ENCODE measurements at regions not wholly inside any gene's neighbourhood (a gene's known extent, or its start where the extent isn't known, plus 50 kb on each side); places are given as distances from the start of the nearest gene placed in this dataset.

DNA sequence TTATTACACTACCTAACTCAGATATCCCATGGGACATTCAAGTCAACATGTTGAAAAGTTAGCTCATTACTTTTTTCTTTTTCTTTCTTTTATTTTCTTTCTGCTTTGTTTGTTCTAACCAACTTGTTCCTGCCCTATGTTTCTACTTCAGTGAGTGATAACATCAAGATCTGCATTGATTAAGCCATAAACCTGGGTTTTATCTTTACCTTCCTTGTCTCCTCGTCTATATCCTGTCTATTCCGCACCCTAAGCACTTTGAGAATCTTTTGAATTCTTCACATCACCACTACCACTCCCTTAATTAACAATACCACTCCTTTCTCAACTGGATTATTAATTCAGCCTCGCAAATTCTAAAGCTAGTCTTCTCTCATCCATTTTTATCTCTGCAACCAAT is 81.9 kb upstream of the AVPR1A start:
- TF ChIP-seq CTCF (IDR thresholded peaks at IDR 0.05) = no peak
- Histone ChIP-seq H3K4me3 (replicated peaks in 1 of 3; ENCODE audit: low read depth in 2 of 3, low read length in 3 of 3) (no peak overlapping the region), H2AFZ (ENCODE audit: insufficient read depth, low read depth, low read length, poor library complexity, severe bottlenecking) (no peak overlapping the region), H3K27me3 (ENCODE audit: control insufficient read depth in 2 of 2, insufficient read depth in 2 of 2, low read length in 2 of 2) (no peaks in the 10 kb centered on the region), H3K79me2 (ENCODE audit: insufficient read depth, low read length) (no peaks in the 10 kb centered on the region), H3K27ac (ENCODE audit: low read depth in 1 of 2, low read length in 2 of 2) (no peak overlapping the region), H3K9ac (ENCODE audit: insufficient read depth, low read length, poor library complexity, severe bottlenecking) (no peak overlapping the region), H3K4me1 (ENCODE audit: control insufficient read depth in 1 of 2, insufficient read depth in 2 of 2, low read length in 2 of 2) (no peaks in the 10 kb centered on the region), H4K20me1 (ENCODE audit: insufficient read depth, low read length) (no peaks in the 10 kb centered on the region), H3K9me3 (replicated peaks in 1 of 2; ENCODE audit: control insufficient read depth in 1 of 2, insufficient read depth in 1 of 2, low read length in 2 of 2) (no peaks in the 10 kb centered on the region), H3K4me2 (replicated peaks; ENCODE audit: extremely low read depth, low read length, poor library complexity, severe bottlenecking) (no peak overlapping the region), H3K36me3 (replicated peaks in 1 of 2; ENCODE audit: control insufficient read depth in 1 of 2, insufficient read depth in 2 of 2, low read length in 2 of 2) (no peaks in the 10 kb centered on the region)
- H3K4me3 Mint-ChIP-seq = no peak overlapping the region
- 100% methylated on average over 1 of the region's 3 CpGs for WGBS (ENCODE audit: insufficient coverage)
- no peak overlapping the region for H3K27ac Mint-ChIP-seq
- H3K9me3 Mint-ChIP-seq = peaks cover 0 to 2% (median 0%) of the 10 kb centered on the region in 7 donors
- peaks cover 0 to 2% (median 2%) of the 10 kb centered on the region in 3 donors for H3K27me3 Mint-ChIP-seq (ENCODE audit: low read depth in 3 of 3)
- H3K36me3 Mint-ChIP-seq = no peaks in the 10 kb centered on the region
- DNase-seq = no peak
- H3K4me1 Mint-ChIP-seq = no peaks in the 10 kb centered on the region
- intact Hi-C loops (cut with micrococcal nuclease) = no loop called here

GRCh38 chr12:63228853-63229252 is 77.9 kb upstream of the AVPR1A start:
- no peak overlapping the region for H3K4me3 ChIP-seq (replicated peaks in 1 of 3; ENCODE audit: low read depth in 2 of 3, low read length in 3 of 3)
- no peak overlapping the region for H3K9ac ChIP-seq (ENCODE audit: insufficient read depth, low read length, poor library complexity, severe bottlenecking)
- no peaks in the 10 kb centered on the region for H3K79me2 ChIP-seq (ENCODE audit: insufficient read depth, low read length)
- DNase-seq = no peak
- intact Hi-C loops (cut with micrococcal nuclease) = no loop called here
- Mint-ChIP-seq H3K27ac (no peak overlapping the region), H3K36me3 (no peaks in the 10 kb centered on the region), H3K9me3 (peaks cover 0 to 6% (median 0%) of the 10 kb centered on the region in 7 donors), H3K4me1 (no peaks in the 10 kb centered on the region), H3K4me3 (no peak overlapping the region), H3K27me3 (ENCODE audit: low read depth in 3 of 3) (peaks cover 0 to 2% (median 0%) of the 10 kb centered on the region in 3 donors)
- H3K27ac ChIP-seq (ENCODE audit: low read depth in 1 of 2, low read length in 2 of 2) = no peak overlapping the region
- H3K4me1 ChIP-seq (ENCODE audit: control insufficient read depth in 1 of 2, insufficient read depth in 2 of 2, low read length in 2 of 2) = no peaks in the 10 kb centered on the region
- no peak for TF ChIP-seq CTCF (IDR thresholded peaks at IDR 0.05)
- no peaks in the 10 kb centered on the region for H4K20me1 ChIP-seq (ENCODE audit: insufficient read depth, low read length)
- no peaks in the 10 kb centered on the region for H3K36me3 ChIP-seq (replicated peaks in 1 of 2; ENCODE audit: control insufficient read depth in 1 of 2, insufficient read depth in 2 of 2, low read length in 2 of 2)
- no peaks in the 10 kb centered on the region for H3K9me3 ChIP-seq (replicated peaks in 1 of 2; ENCODE audit: control insufficient read depth in 1 of 2, insufficient read depth in 1 of 2, low read length in 2 of 2)
- no CpG with 5 or more reads among the region's 3 CpGs for WGBS (ENCODE audit: insufficient coverage)
- H3K4me2 ChIP-seq (replicated peaks; ENCODE audit: extremely low read depth, low read length, poor library complexity, severe bottlenecking) = no peak overlapping the region
- no peaks in the 10 kb centered on the region for H3K27me3 ChIP-seq (ENCODE audit: control insufficient read depth in 2 of 2, insufficient read depth in 2 of 2, low read length in 2 of 2)
- no peak overlapping the region for H2AFZ ChIP-seq (ENCODE audit: insufficient read depth, low read depth, low read length, poor library complexity, severe bottlenecking)
